ENCODE measurements at regions not wholly inside any gene's neighbourhood (a gene's known extent, or its start where the extent isn't known, plus 50 kb on each side); places are given as distances from the start of the nearest gene placed in this dataset.

DNA sequence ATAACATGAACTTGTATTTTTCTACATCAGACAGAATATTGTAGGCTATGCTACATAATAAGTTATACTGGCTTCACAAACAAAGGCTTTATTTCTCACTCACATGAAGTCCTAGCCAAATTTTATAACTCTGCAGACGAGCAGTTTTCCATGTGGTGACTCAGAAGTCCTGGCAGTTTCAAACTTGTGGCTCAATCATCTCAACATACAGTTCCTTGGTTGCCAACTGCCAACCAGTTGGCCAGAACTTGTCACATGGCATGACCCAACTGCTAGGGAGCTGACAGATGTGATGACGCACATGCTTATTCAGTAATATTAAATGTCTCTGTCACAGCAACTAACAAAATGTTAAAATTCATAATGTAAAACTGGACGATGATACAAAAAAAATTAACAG, 63.8 kb upstream of the ZC3H15 start:
- TF ChIP-seq POLR2AphosphoS5 (IDR thresholded peaks at IDR 0.05; ENCODE audit: low read depth, low read length) (no peak), TCF7L2 (IDR thresholded peaks at IDR 0.05; ENCODE audit: low read depth, low read length) (no peak), SIN3A (IDR thresholded peaks at IDR 0.05; ENCODE audit: borderline replicate concordance, insufficient read depth, low read depth, low read length) (no peak)
- TF ChIP-seq, protein P1, sequence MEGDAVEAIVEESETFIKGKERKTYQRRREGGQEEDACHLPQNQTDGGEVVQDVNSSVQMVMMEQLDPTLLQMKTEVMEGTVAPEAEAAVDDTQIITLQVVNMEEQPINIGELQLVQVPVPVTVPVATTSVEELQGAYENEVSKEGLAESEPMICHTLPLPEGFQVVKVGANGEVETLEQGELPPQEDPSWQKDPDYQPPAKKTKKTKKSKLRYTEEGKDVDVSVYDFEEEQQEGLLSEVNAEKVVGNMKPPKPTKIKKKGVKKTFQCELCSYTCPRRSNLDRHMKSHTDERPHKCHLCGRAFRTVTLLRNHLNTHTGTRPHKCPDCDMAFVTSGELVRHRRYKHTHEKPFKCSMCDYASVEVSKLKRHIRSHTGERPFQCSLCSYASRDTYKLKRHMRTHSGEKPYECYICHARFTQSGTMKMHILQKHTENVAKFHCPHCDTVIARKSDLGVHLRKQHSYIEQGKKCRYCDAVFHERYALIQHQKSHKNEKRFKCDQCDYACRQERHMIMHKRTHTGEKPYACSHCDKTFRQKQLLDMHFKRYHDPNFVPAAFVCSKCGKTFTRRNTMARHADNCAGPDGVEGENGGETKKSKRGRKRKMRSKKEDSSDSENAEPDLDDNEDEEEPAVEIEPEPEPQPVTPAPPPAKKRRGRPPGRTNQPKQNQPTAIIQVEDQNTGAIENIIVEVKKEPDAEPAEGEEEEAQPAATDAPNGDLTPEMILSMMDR (IDR thresholded peaks at IDR 0.05): no peak

All from Panc1 (cell line).